ENCODE measurements at regions not wholly inside any gene's neighbourhood (a gene's known extent, or its start where the extent isn't known, plus 50 kb on each side); places are given as distances from the start of the nearest gene placed in this dataset.

GRCh38 chr7:79789584-79790345, 336.3 kb upstream of the MAGI2 start:
- no peaks in the 10 kb centered on the region for H3K9me3 Mint-ChIP-seq (ENCODE audit: low read depth)
- H3K4me3 Mint-ChIP-seq, result no peak overlapping the region
- ChIA-PET POLR2A (no interaction called here), CTCF (no interaction called here)
- intact Hi-C loops (cut with DNase I, micrococcal nuclease), result no loop called here
- ATAC-seq (no peak), DNase-seq (no peak)
- no peak overlapping the region for H3K27ac Mint-ChIP-seq
- H3K27me3 Mint-ChIP-seq, result no peaks in the 10 kb centered on the region
- no peaks in the 10 kb centered on the region for H3K4me1 Mint-ChIP-seq
- no peaks in the 10 kb centered on the region for H3K36me3 Mint-ChIP-seq (ENCODE audit: low read depth)

- POLR2A ChIA-PET, result no interaction called here
- Mint-ChIP-seq H3K4me1 (no peaks in the 10 kb centered on the region), H3K27ac (no peak overlapping the region), H3K36me3 (ENCODE audit: low read depth) (no peaks in the 10 kb centered on the region), H3K27me3 (no peaks in the 10 kb centered on the region), H3K9me3 (ENCODE audit: low read depth) (peaks cover 5% of the 10 kb centered on the region), H3K4me3 (no peak overlapping the region)
- no peak for DNase-seq
- ATAC-seq, result no peak
- intact Hi-C loops (cut with DNase I, micrococcal nuclease), result no loop called here
- CTCF ChIA-PET, result no interaction called here
Observed at GRCh38 chr7:79787623-79788022, 334.2 kb upstream of the MAGI2 start.

GRCh38 chr7:79787096-79787495, 333.6 kb upstream of the MAGI2 start:
- H3K4me3 Mint-ChIP-seq, result no peak overlapping the region
- peaks cover 5% of the 10 kb centered on the region for H3K9me3 Mint-ChIP-seq (ENCODE audit: low read depth)
- H3K4me1 Mint-ChIP-seq, result no peaks in the 10 kb centered on the region
- intact Hi-C loops (cut with DNase I, micrococcal nuclease), result no loop called here
- H3K36me3 Mint-ChIP-seq (ENCODE audit: low read depth), result no peaks in the 10 kb centered on the region
- no peaks in the 10 kb centered on the region for H3K27me3 Mint-ChIP-seq
- no peak overlapping the region for H3K27ac Mint-ChIP-seq
- ATAC-seq, result no peak
- ChIA-PET POLR2A (no interaction called here), CTCF (no interaction called here)
- no peak for DNase-seq

GRCh38 chr7:79786187-79786586, 332.7 kb upstream of the MAGI2 start:
- ChIA-PET POLR2A (no interaction called here), CTCF (no interaction called here)
- no peak overlapping the region for H3K27ac Mint-ChIP-seq
- no peaks in the 10 kb centered on the region for H3K4me1 Mint-ChIP-seq
- no peaks in the 10 kb centered on the region for H3K27me3 Mint-ChIP-seq
- ATAC-seq, result no peak
- no peaks in the 10 kb centered on the region for H3K36me3 Mint-ChIP-seq (ENCODE audit: low read depth)
- H3K9me3 Mint-ChIP-seq (ENCODE audit: low read depth), result peaks cover 5% of the 10 kb centered on the region
- intact Hi-C loops (cut with DNase I, micrococcal nuclease), result no loop called here
- no peak for DNase-seq
- no peak overlapping the region for H3K4me3 Mint-ChIP-seq

GRCh38 chr7:79785556-79785955, 332.1 kb upstream of the MAGI2 start:
- ChIA-PET CTCF (no interaction called here), POLR2A (no interaction called here)
- Mint-ChIP-seq H3K27me3 (no peaks in the 10 kb centered on the region), H3K4me1 (no peaks in the 10 kb centered on the region), H3K9me3 (ENCODE audit: low read depth) (peaks cover 5% of the 10 kb centered on the region), H3K4me3 (no peak overlapping the region), H3K27ac (no peak overlapping the region), H3K36me3 (ENCODE audit: low read depth) (no peaks in the 10 kb centered on the region)
- no peak for DNase-seq
- intact Hi-C loops (cut with DNase I, micrococcal nuclease), result no loop called here
- ATAC-seq, result no peak

- intact Hi-C loops (cut with DNase I, micrococcal nuclease), result no loop called here
Observed at GRCh38 chr7:79782906-79783305, 329.4 kb upstream of the MAGI2 start.

GRCh38 chr7:79782256-79782655, 328.8 kb upstream of the MAGI2 start:
- no peaks in the 10 kb centered on the region for H3K36me3 Mint-ChIP-seq (ENCODE audit: low read depth)
- no peak for DNase-seq
- peaks cover 5% of the 10 kb centered on the region for H3K9me3 Mint-ChIP-seq (ENCODE audit: low read depth)
- ATAC-seq, result no peak
- intact Hi-C loops (cut with DNase I, micrococcal nuclease), result no loop called here
- no peak overlapping the region for H3K27ac Mint-ChIP-seq
- CTCF ChIA-PET, result interaction anchor here (0.7 kb wide), 1 partner anchor 328 kb away, joined by 4 read pairs; no protein-coding TSS in a partner anchor
- no peaks in the 10 kb centered on the region for H3K27me3 Mint-ChIP-seq
- H3K4me1 Mint-ChIP-seq, result no peaks in the 10 kb centered on the region
- H3K4me3 Mint-ChIP-seq, result no peak overlapping the region
- POLR2A ChIA-PET, result no interaction called here

More at GRCh38 chr7:79782906-79783305, 329.4 kb upstream of the MAGI2 start:
- Mint-ChIP-seq H3K27ac (no peak overlapping the region), H3K4me1 (no peaks in the 10 kb centered on the region), H3K4me3 (no peak overlapping the region), H3K9me3 (ENCODE audit: low read depth) (peaks cover 5% of the 10 kb centered on the region), H3K27me3 (no peaks in the 10 kb centered on the region), H3K36me3 (ENCODE audit: low read depth) (no peaks in the 10 kb centered on the region)
- POLR2A ChIA-PET, result no interaction called here
- no peak for DNase-seq
- ATAC-seq, result no peak
- CTCF ChIA-PET, result interaction anchor here (0.6 to 0.7 kb wide), 2 partner anchors 328 to 512 kb away, joined by 4 to 5 read pairs; no protein-coding TSS in a partner anchor

- POLR2A ChIA-PET, result no interaction called here
Observed at GRCh38 chr7:79781716-79782115, 328.2 kb upstream of the MAGI2 start.

GRCh38 chr7:79778786-79779770, 325.6 kb upstream of the MAGI2 start:
- Mint-ChIP-seq H3K4me3 (no peak overlapping the region), H3K4me1 (no peaks in the 10 kb centered on the region), H3K36me3 (ENCODE audit: low read depth) (no peaks in the 10 kb centered on the region), H3K27me3 (no peaks in the 10 kb centered on the region), H3K9me3 (ENCODE audit: low read depth) (peaks cover 3% of the 10 kb centered on the region), H3K27ac (no peak overlapping the region)
- intact Hi-C loops (cut with DNase I, micrococcal nuclease), result no loop called here
- CTCF ChIA-PET, result interaction anchor here (0.8 kb wide), 1 partner anchor 271 kb away, joined by 4 read pairs; no protein-coding TSS in a partner anchor
- no peak for DNase-seq
- POLR2A ChIA-PET, result no interaction called here
- ATAC-seq, result no peak

More at GRCh38 chr7:79781716-79782115, 328.2 kb upstream of the MAGI2 start:
- H3K27ac Mint-ChIP-seq, result no peak overlapping the region
- CTCF ChIA-PET, result no interaction called here
- H3K4me1 Mint-ChIP-seq, result no peaks in the 10 kb centered on the region
- ATAC-seq (no peak), DNase-seq (no peak)
- H3K27me3 Mint-ChIP-seq, result no peaks in the 10 kb centered on the region
- intact Hi-C loops (cut with DNase I, micrococcal nuclease), result no loop called here
- H3K9me3 Mint-ChIP-seq (ENCODE audit: low read depth), result peaks cover 5% of the 10 kb centered on the region
- H3K36me3 Mint-ChIP-seq (ENCODE audit: low read depth), result no peaks in the 10 kb centered on the region
- H3K4me3 Mint-ChIP-seq, result no peak overlapping the region

- H3K4me1 Mint-ChIP-seq, result no peaks in the 10 kb centered on the region
- H3K27me3 Mint-ChIP-seq, result no peaks in the 10 kb centered on the region
- POLR2A ChIA-PET, result no interaction called here
- ATAC-seq (no peak), DNase-seq (no peak)
- no peaks in the 10 kb centered on the region for H3K36me3 Mint-ChIP-seq (ENCODE audit: low read depth)
- CTCF ChIA-PET, result no interaction called here
- intact Hi-C loops (cut with DNase I, micrococcal nuclease), result no loop called here
- H3K9me3 Mint-ChIP-seq (ENCODE audit: low read depth), result no peaks in the 10 kb centered on the region
- no peak overlapping the region for H3K4me3 Mint-ChIP-seq
- no peak overlapping the region for H3K27ac Mint-ChIP-seq
Observed at GRCh38 chr7:79775911-79776310, 322.4 kb upstream of the MAGI2 start.

GRCh38 chr7:79774150-79774549, 320.7 kb upstream of the MAGI2 start:
- Mint-ChIP-seq H3K4me1 (no peaks in the 10 kb centered on the region), H3K9me3 (ENCODE audit: low read depth) (no peaks in the 10 kb centered on the region), H3K4me3 (no peak overlapping the region), H3K27ac (no peak overlapping the region), H3K36me3 (ENCODE audit: low read depth) (no peaks in the 10 kb centered on the region), H3K27me3 (no peaks in the 10 kb centered on the region)
- intact Hi-C loops (cut with DNase I, micrococcal nuclease), result no loop called here
- POLR2A ChIA-PET, result no interaction called here
- CTCF ChIA-PET, result no interaction called here
- DNase-seq, result no peak
- ATAC-seq, result no peak

- ChIA-PET POLR2A (no interaction called here), CTCF (no interaction called here)
- Mint-ChIP-seq H3K36me3 (ENCODE audit: low read depth) (no peaks in the 10 kb centered on the region), H3K4me1 (no peaks in the 10 kb centered on the region), H3K27ac (no peak overlapping the region), H3K4me3 (no peak overlapping the region), H3K9me3 (ENCODE audit: low read depth) (no peaks in the 10 kb centered on the region), H3K27me3 (no peaks in the 10 kb centered on the region)
- ATAC-seq (no peak), DNase-seq (no peak)
- intact Hi-C loops (cut with DNase I, micrococcal nuclease), result no loop called here
Observed at GRCh38 chr7:79770970-79771369, 317.5 kb upstream of the MAGI2 start.

All from activated CD4-positive, alpha-beta T cell treated with anti-CD3 and anti-CD28 coated beads for 36 hours (primary cell).